IMR-90 (cell line): ENCODE measurements at regions not wholly inside any gene's neighbourhood (a gene's known extent, or its start where the extent isn't known, plus 50 kb on each side); places are given as distances from the start of the nearest gene placed in this dataset.

ENCODE experiments used
- ATAC-seq: fragments of 200-7000 bp; cut with Tn5 transposase; 2 replicates; pipeline ENCODE4 v1.9.1; 2020; ENCODE audit warnings: low read depth, mild to moderate bottlenecking, moderate library complexity
- BruUV-seq: library from RNA; stranded (reverse); fragments of 400-500 nt; replicated peaks from 2 replicates; lab custom pipeline; 2021; lab: Mats Ljungman, UMichigan
- CTCF ChIA-PET: fragments of 300-600 bp; formaldehyde crosslinking; extraction: SDS; loops from one replicate; lab custom pipeline; 2021; ENCODE audit warnings: antibody characterized with exemption; lab: Yijun Ruan, JAX
- POLR2A ChIA-PET: fragments of 300-600 bp; sonication (Branson Sonifier 250); formaldehyde crosslinking; loops from one replicate; lab custom pipeline; 2022; ENCODE audit warnings: antibody characterized with exemption; ENCODE audit not compliant: unreplicated experiment; lab: Charles Lee
- DNase-seq: peaks from one replicate; pipeline ENCODE4 v3.0.0; 2013
- H2AFZ ChIP-seq: replicated peaks from 2 replicates; pipeline ENCODE3; 2013; ENCODE audit warnings: low read length, mild to moderate bottlenecking; ENCODE audit not compliant: poor library complexity
- H2AK5ac ChIP-seq: 2 replicates; pipeline ENCODE4 v1.6.1; 2013; ENCODE audit warnings: low read depth, low read length, inconsistent platforms
- H2AK9ac ChIP-seq: replicated peaks from 2 replicates; pipeline ENCODE3; 2013; ENCODE audit warnings: mild to moderate bottlenecking, low read depth, low read length, moderate library complexity; ENCODE audit not compliant: poor library complexity
- H2BK120ac ChIP-seq: 2 replicates; pipeline ENCODE4 v1.6.1; 2013; ENCODE audit warnings: low read depth, low read length, inconsistent platforms
- H2BK15ac ChIP-seq: 3 replicates; pipeline ENCODE4 v1.6.1; 2013; ENCODE audit warnings: low read depth, low read length, inconsistent platforms
- H2BK20ac ChIP-seq: 2 replicates; pipeline ENCODE4 v1.6.1; 2013; ENCODE audit warnings: low read depth, mild to moderate bottlenecking, inconsistent platforms, low read length, moderate library complexity
- H2BK5ac ChIP-seq: 2 replicates; pipeline ENCODE4 v1.6.1; 2013; ENCODE audit warnings: mild to moderate bottlenecking, low read depth, low read length, inconsistent platforms; ENCODE audit not compliant: poor library complexity, severe bottlenecking
- H3K14ac ChIP-seq: replicated peaks from 2 replicates; pipeline ENCODE4 v1.6.1; 2013; ENCODE audit warnings: low read depth, low read length, inconsistent platforms
- H3K18ac ChIP-seq: 2 replicates; pipeline ENCODE4 v1.6.1; 2013; ENCODE audit warnings: low read depth, low read length, control low read depth
- H3K23ac ChIP-seq: 2 replicates; pipeline ENCODE4 v1.6.1; 2013; ENCODE audit warnings: low read depth, low read length, inconsistent platforms
- H3K27ac ChIP-seq: 2 replicates; pipeline ENCODE4 v1.5.1; 2013; ENCODE audit warnings: mild to moderate bottlenecking, control low read depth, low read length; ENCODE audit not compliant: insufficient read depth
- H3K27me3 ChIP-seq: 2 replicates; pipeline ENCODE4 v1.6.1; 2013; ENCODE audit warnings: low read length; ENCODE audit not compliant: control insufficient read depth, insufficient read depth
- H3K36me3 ChIP-seq: 2 replicates; pipeline ENCODE4 v1.6.1; 2013; ENCODE audit warnings: low read length, mixed read lengths; ENCODE audit not compliant: control insufficient read depth, insufficient read depth
- H3K4ac ChIP-seq: 2 replicates; pipeline ENCODE4 v1.6.1; 2013; ENCODE audit warnings: low read depth, low read length, inconsistent platforms
- H3K4me1 ChIP-seq: 2 replicates; pipeline ENCODE4 v1.6.1; 2013; ENCODE audit warnings: low read length, mixed read lengths; ENCODE audit not compliant: control insufficient read depth, insufficient read depth
- H3K4me2 ChIP-seq: 2 replicates; pipeline ENCODE4 v1.6.1; 2013; ENCODE audit warnings: low read depth, mild to moderate bottlenecking, control low read depth, low read length, moderate library complexity
- H3K4me3 ChIP-seq: 2 replicates; pipeline ENCODE4 v1.5.1; 2013; ENCODE audit warnings: low read depth, mild to moderate bottlenecking, control low read depth, low read length, moderate library complexity; ENCODE audit not compliant: insufficient read depth
- H3K56ac ChIP-seq: 2 replicates; pipeline ENCODE4 v1.6.1; 2013; ENCODE audit warnings: low read length, inconsistent platforms; ENCODE audit not compliant: insufficient read depth; ENCODE audit errors: extremely low read depth
- H3K79me1 ChIP-seq, 2 experiments: 2 replicates each; pipeline ENCODE4 v1.6.1; 2013; ENCODE audit warnings: low read length in 2 of 2, inconsistent platforms in 1 of 2, low read depth in 1 of 2
- H3K9ac ChIP-seq: 2 replicates; pipeline ENCODE4 v1.6.1; 2013; ENCODE audit warnings: low read depth, low read length, control low read depth
- H3K9me1 ChIP-seq: 2 replicates; pipeline ENCODE4 v1.6.1; 2013; ENCODE audit warnings: low read length, inconsistent platforms; ENCODE audit not compliant: insufficient read depth
- H3K9me3 ChIP-seq: 2 replicates; pipeline ENCODE4 v1.6.1; 2013; ENCODE audit warnings: low read length; ENCODE audit not compliant: control insufficient read depth, insufficient read depth
- H4K20me1 ChIP-seq: 2 replicates; pipeline ENCODE4 v1.6.1; 2013; ENCODE audit warnings: low read length, inconsistent platforms; ENCODE audit not compliant: insufficient read depth
- H4K5ac ChIP-seq: 2 replicates; pipeline ENCODE4 v1.6.1; 2013; ENCODE audit warnings: mild to moderate bottlenecking, low read depth, low read length, control low read depth
- H4K8ac ChIP-seq, 2 experiments: 2 replicates each; pipeline ENCODE4 v1.6.1; 2013; ENCODE audit warnings: low read depth in 2 of 2, low read length in 2 of 2, control low read depth in 1 of 2, inconsistent platforms in 1 of 2
- H4K91ac ChIP-seq: 2 replicates; pipeline ENCODE4 v1.6.1; 2013; ENCODE audit warnings: low read depth, low read length, inconsistent platforms; ENCODE audit not compliant: insufficient read depth
- BHLHE40 ChIP-seq: fragments of 150-350 bp; IDR thresholded peaks from 2 replicates; pipeline ENCODE4 v1.6.1; 2016; ENCODE audit warnings: mild to moderate bottlenecking, low read depth, low read length
- CEBPB ChIP-seq: IDR thresholded peaks from 2 replicates; pipeline ENCODE4 v1.6.1; 2012; ENCODE audit warnings: low read depth, low read length, improper control_type of control experiment
- CHD1 ChIP-seq: IDR thresholded peaks from 2 replicates; pipeline ENCODE4 v1.6.1; 2012; ENCODE audit warnings: low read depth, low read length, improper control_type of control experiment
- CTCF ChIP-seq: conservative IDR thresholded peaks from 2 replicates; pipeline ENCODE4 v1.5.1; 2012; ENCODE audit warnings: mild to moderate bottlenecking, low read depth, low read length, improper control_type of control experiment
- FOS ChIP-seq: fragments of 150-350 bp; IDR thresholded peaks from 2 replicates; pipeline ENCODE4 v1.6.1; 2016; ENCODE audit warnings: low read depth, low read length
- MAFK ChIP-seq: IDR thresholded peaks from 2 replicates; pipeline ENCODE4 v1.6.1; 2012; ENCODE audit warnings: low read depth, low read length, improper control_type of control experiment
- MAZ ChIP-seq: IDR thresholded peaks from 2 replicates; pipeline ENCODE4 v1.6.1; 2012; ENCODE audit warnings: low read depth, mild to moderate bottlenecking, low read length, improper control_type of control experiment, moderate library complexity, borderline replicate concordance
- MXI1 ChIP-seq: IDR thresholded peaks from 2 replicates; pipeline ENCODE4 v1.6.1; 2012; ENCODE audit warnings: low read depth, mild to moderate bottlenecking, low read length, moderate library complexity, borderline replicate concordance
- NFE2L2 ChIP-seq: fragments of 150-350 bp; IDR thresholded peaks from 2 replicates; pipeline ENCODE4 v1.6.1; 2016; ENCODE audit warnings: low read depth, mild to moderate bottlenecking, low read length
- POLR2A ChIP-seq: IDR thresholded peaks from 2 replicates; pipeline ENCODE4 v1.6.1; 2012; ENCODE audit warnings: mild to moderate bottlenecking, low read depth, low read length
- RAD21 ChIP-seq: IDR thresholded peaks from 2 replicates; pipeline ENCODE4 v1.6.1; 2012; ENCODE audit warnings: low read length, improper control_type of control experiment
- RCOR1 ChIP-seq: IDR thresholded peaks from 2 replicates; pipeline ENCODE4 v1.6.1; 2012; ENCODE audit warnings: mild to moderate bottlenecking, low read length, improper control_type of control experiment; ENCODE audit not compliant: insufficient replicate concordance
- SMC3 ChIP-seq: fragments of 150-350 bp; IDR thresholded peaks from 2 replicates; pipeline ENCODE4 v1.6.1; 2016; ENCODE audit warnings: low read depth, mild to moderate bottlenecking, antibody characterized with exemption, low read length, moderate library complexity
- USF2 ChIP-seq: fragments of 150-350 bp; IDR thresholded peaks from 2 replicates; pipeline ENCODE4 v1.6.1; 2017; ENCODE audit warnings: mild to moderate bottlenecking, antibody characterized with exemption, low read length, low read depth
- WGBS, 2 experiments: methylation state at CpG; one replicate each; pipeline versions ENCODE4 v1.1.5 to v1.1.7; 2013; ENCODE audit warnings: missing lambda C conversion rate in 2 of 2; ENCODE audit not compliant: insufficient read length in 1 of 2; ENCODE audit errors: extremely low coverage in 2 of 2; 5-methylcytosine and 5-hydroxymethylcytosine counted together
- dilution Hi-C: fragments of 300-500 bp; cut with HindIII; formaldehyde crosslinking; loops from one replicate; pipeline ENCODE4 v1.14.3; 2018; ENCODE audit warnings: low sequenced_read_pairs; ENCODE audit not compliant: unreplicated experiment
- in situ Hi-C: fragments of 300-500 bp; cut with MboI; formaldehyde crosslinking; loops from 3 replicates; pipeline ENCODE4 v1.14.3; 2019; ENCODE audit warnings: low sequenced_read_pairs, inconsistent platforms, mixed read lengths
- intact Hi-C: fragments of 100-400 bp; cut with micrococcal nuclease; formaldehyde crosslinking; loops from 2 replicates; pipeline ENCODE4 v1.10.0; 2022

GRCh38 chr18:77337604-77338003 lies 88.0 kb downstream of the GALR1 start:
- Histone ChIP-seq H2AK5ac (no peak overlapping the region), H3K79me1 (no peaks in the 10 kb centered on the region), H3K23ac (no peak overlapping the region), H3K4me2 (no peak overlapping the region), H2BK20ac (no peak overlapping the region), H4K5ac (no peak overlapping the region), H3K4ac (no peak overlapping the region), H3K9me1 (no peaks in the 10 kb centered on the region), H3K14ac (no peak overlapping the region), H3K27me3 (no peaks in the 10 kb centered on the region), H3K36me3 (no peaks in the 10 kb centered on the region), H4K20me1 (no peaks in the 10 kb centered on the region), H2BK120ac (no peak overlapping the region), H4K8ac (no peak overlapping the region), H3K9ac (no peak overlapping the region), H3K4me1 (no peaks in the 10 kb centered on the region), H3K4me3 (no peak overlapping the region), H3K27ac (no peak overlapping the region), H2AK9ac (no peak overlapping the region), H2BK15ac (no peak overlapping the region), H3K18ac (no peak overlapping the region), H4K91ac (no peak overlapping the region), H3K56ac (no peak overlapping the region), H2AFZ (no peak overlapping the region), H3K9me3 (peaks cover 37% of the 10 kb centered on the region), H2BK5ac (no peak overlapping the region)
- DNase-seq = no peak
- intact Hi-C loops (no loop called here), in situ Hi-C loops (no loop called here), dilution Hi-C loops (no loop called here)
- POLR2A ChIA-PET = no interaction called here
- TF ChIP-seq NFE2L2 (no peak), CEBPB (no peak), CHD1 (no peak), POLR2A (no peak), FOS (no peak), RAD21 (no peak), CTCF (no peak), RCOR1 (no peak), USF2 (no peak), SMC3 (no peak), MAZ (no peak), BHLHE40 (no peak), MXI1 (no peak), MAFK (no peak)
- 60% methylated on average over 4 of the region's 7 CpGs; no CpG with 5 or more reads in 1 of the 2 experiments for WGBS, 2 experiments
- ATAC-seq = no peak
- CTCF ChIA-PET = no interaction called here
- no TSS peak for BruUV-seq
